ENCODE measurements at regions not wholly inside any gene's neighbourhood (a gene's known extent, or its start where the extent isn't known, plus 50 kb on each side); places are given as distances from the start of the nearest gene placed in this dataset.
A peak's percentile ranks its signal among the peaks of the same experiment; 100 is the strongest.

GRCh38 chr11:71383461-71383860 lies 64.7 kb downstream of the DHCR7 start:
- TF ChIP-seq, protein P1, sequence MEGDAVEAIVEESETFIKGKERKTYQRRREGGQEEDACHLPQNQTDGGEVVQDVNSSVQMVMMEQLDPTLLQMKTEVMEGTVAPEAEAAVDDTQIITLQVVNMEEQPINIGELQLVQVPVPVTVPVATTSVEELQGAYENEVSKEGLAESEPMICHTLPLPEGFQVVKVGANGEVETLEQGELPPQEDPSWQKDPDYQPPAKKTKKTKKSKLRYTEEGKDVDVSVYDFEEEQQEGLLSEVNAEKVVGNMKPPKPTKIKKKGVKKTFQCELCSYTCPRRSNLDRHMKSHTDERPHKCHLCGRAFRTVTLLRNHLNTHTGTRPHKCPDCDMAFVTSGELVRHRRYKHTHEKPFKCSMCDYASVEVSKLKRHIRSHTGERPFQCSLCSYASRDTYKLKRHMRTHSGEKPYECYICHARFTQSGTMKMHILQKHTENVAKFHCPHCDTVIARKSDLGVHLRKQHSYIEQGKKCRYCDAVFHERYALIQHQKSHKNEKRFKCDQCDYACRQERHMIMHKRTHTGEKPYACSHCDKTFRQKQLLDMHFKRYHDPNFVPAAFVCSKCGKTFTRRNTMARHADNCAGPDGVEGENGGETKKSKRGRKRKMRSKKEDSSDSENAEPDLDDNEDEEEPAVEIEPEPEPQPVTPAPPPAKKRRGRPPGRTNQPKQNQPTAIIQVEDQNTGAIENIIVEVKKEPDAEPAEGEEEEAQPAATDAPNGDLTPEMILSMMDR (conservative IDR thresholded peaks at IDR 0.05; ENCODE audit: low read depth) = no peak
- no peak overlapping the region for H3K27ac ChIP-seq
- POLR2A ChIA-PET (ENCODE audit: low non-redundant PET) = no interaction called here
- CTCF ChIA-PET = interaction anchor here (0.7 kb wide), 1 partner anchor 12 kb away, joined by 4 read pairs; no protein-coding TSS in a partner anchor
- DNase-seq (ENCODE audit: low spot score) = no peak

- no peak for DNase-seq (ENCODE audit: low spot score)
- ChIA-PET CTCF (no interaction called here), POLR2A (ENCODE audit: low non-redundant PET) (no interaction called here)
- H3K27ac ChIP-seq = no peak overlapping the region
- TF ChIP-seq, protein P1 (conservative IDR thresholded peaks at IDR 0.05; ENCODE audit: low read depth) = no peak
Measured at GRCh38 chr11:71381781-71382505, 66.2 kb downstream of the DHCR7 start.

DNA sequence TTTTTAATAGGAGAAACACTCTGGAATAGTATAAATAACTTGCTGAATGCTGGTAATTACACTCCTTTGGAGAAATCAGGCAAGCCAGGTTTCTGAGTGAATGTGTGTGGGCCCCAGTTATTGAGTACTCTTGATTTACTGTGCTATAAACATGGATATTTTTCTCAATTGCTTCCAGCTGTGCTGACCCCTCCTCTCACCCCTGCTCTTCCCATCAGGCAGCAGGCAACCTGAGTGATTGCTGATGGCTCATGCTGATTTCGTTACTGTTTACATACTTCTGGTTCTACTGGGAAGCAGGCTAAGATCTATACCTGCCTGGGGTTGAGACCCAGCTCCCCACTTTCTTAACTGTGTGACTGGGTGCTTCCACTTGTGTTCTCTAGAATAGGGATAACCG lies 68.5 kb downstream of the DHCR7 start:
- CTCF ChIA-PET = no interaction called here
- POLR2A ChIA-PET (ENCODE audit: low non-redundant PET) = no interaction called here
- no peak for DNase-seq (ENCODE audit: low spot score)
- TF ChIP-seq, protein P1 (conservative IDR thresholded peaks at IDR 0.05; ENCODE audit: low read depth) = no peak
- no peak overlapping the region for H3K27ac ChIP-seq

DNA sequence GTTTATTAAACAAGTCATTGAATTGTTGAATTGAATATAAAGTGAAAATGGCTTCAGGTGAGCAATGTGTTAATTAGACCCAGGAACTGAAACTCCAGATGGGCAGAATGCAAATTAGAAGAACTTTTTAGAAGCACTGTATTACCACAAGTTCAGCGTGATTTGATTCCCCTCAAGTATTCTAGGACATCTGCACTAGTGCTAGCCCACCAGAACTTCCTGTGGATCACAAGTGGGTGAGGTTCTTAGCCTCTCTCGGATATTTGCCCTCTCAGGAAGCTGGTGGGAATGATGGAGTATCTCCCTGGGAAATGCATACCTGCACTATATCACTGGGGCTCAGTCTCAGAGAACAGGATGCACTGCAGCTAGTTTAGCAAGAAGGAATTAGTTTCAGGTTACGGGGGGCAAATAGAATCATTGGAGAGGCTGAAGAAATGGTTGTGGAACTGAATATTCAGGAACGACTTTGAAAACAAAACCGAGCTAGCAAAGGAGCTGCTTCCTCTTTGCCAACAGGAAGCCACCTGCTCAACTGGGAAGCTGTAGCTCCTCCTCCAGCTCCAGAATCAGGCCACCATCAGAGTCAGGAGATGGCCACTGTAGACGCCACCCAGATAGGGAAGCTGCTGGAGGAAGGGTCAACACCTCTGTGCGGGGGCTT lies 74.3 kb downstream of the DHCR7 start:
- CTCF ChIA-PET = no interaction called here
- POLR2A ChIA-PET (ENCODE audit: low non-redundant PET) = no interaction called here
- TF ChIP-seq, protein P1 (conservative IDR thresholded peaks at IDR 0.05; ENCODE audit: low read depth) = no peak
- no peak overlapping the region for H3K27ac ChIP-seq
- DNase-seq (ENCODE audit: low spot score) = no peak

DNA sequence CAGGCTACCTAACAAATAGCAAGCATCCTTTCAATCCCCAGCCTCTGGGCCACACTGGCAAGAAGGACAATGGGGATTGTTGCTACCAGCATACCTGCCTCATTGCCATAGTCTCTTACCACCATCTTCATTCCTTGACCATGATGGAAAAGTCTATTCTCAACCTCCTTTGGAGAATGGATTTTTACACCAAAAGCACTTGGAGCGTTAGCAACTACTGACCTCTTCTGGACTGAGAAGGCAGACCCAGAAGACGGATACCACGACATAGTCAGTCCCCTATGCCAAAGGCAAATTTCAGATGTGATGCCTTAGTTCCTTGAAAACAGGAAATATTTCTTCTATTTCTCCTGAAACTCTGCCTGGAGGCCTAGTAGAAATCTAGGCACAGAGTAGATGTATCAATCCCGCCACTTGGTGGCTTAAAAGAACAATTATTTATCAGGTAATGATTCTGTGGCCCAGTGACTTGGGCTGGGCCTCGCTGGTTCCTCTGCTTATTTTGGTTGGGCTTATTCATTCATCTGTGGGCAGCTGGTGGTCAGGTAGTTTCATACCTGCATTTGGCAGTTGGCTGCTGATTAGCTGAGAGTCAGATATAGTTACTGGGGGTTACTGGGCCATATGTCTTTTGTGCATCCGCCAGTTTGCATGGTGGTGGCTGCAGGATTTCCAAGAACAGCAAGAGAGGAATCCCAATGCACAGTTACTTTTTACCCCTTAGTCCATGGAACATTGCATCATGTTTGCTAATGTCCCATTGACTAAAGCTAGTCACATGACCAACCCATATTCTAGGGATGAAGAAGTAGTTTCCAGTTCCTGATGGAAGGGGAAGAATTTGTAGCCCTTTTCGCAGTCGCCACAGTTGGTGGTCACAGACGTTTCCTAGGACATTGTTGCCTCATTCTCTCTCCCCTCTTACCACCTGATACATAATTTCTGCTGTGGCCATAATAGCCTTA lies 75.2 kb downstream of the DHCR7 start:
- TF ChIP-seq, protein P1 (conservative IDR thresholded peaks at IDR 0.05; ENCODE audit: low read depth) = peak; percentile 50
- H3K27ac ChIP-seq = no peak overlapping the region
- DNase-seq (ENCODE audit: low spot score) = peak; percentile 41
- POLR2A ChIA-PET (ENCODE audit: low non-redundant PET) = no interaction called here
- CTCF ChIA-PET = interaction anchor here (0.6 to 1.2 kb wide), 5 partner anchors 46 to 557 kb away, joined by 3 to 5 read pairs (median 3); partner anchors contain the start of gene SHANK2

GRCh38 chr11:71371674-71372069 lies 76.5 kb downstream of the DHCR7 start:
- CTCF ChIA-PET = interaction anchor here (0.6 to 1.2 kb wide), 5 partner anchors 12 to 557 kb away, joined by 3 to 5 read pairs (median 3); partner anchors contain the start of gene SHANK2
- POLR2A ChIA-PET (ENCODE audit: low non-redundant PET) = no interaction called here

More at GRCh38 chr11:71371674-71372069, 76.5 kb downstream of the DHCR7 start:
- H3K27ac ChIP-seq = no peak overlapping the region
- TF ChIP-seq, protein P1 (conservative IDR thresholded peaks at IDR 0.05; ENCODE audit: low read depth) = no peak
- DNase-seq (ENCODE audit: low spot score) = no peak
